Loucy (cell line): ENCODE measurements at regions not wholly inside any gene's neighbourhood (a gene's known extent, or its start where the extent isn't known, plus 50 kb on each side); places are given as distances from the start of the nearest gene placed in this dataset.
A peak's percentile ranks its signal among the peaks of the same experiment; 100 is the strongest.

Source experiments
- CTCF ChIP-seq: fragments of 200-600 bp; sonication (generic); conservative IDR thresholded peaks from 2 replicates; pipeline ENCODE4 v1.5.1; 2014; ENCODE audit warnings: mild to moderate bottlenecking, antibody characterized with exemption, low read length
- EZH2phosphoT487 ChIP-seq: fragments of 200-600 bp; IDR thresholded peaks from 2 replicates; pipeline ENCODE4 v1.6.1; 2018; ENCODE audit warnings: antibody characterized with exemption, mild to moderate bottlenecking, moderate library complexity, borderline replicate concordance

GRCh38 chr5:31029925-31030324 is 163.6 kb upstream of the CDH6 start:
- TF ChIP-seq CTCF: peak; percentile 45
- no peak for TF ChIP-seq EZH2phosphoT487
